Muscle layer of colon (tissue), 2 donors: ENCODE measurements at regions not wholly inside any gene's neighbourhood (a gene's known extent, or its start where the extent isn't known, plus 50 kb on each side); places are given as distances from the start of the nearest gene placed in this dataset.
A peak's percentile ranks its signal among the peaks of the same experiment; 100 is the strongest.
"Not testable (repeated sequence)": the region's sequence is repeated elsewhere in the genome, so short reads cannot be mapped to it uniquely, and the experiment has no call there.

ENCODE experiments used
- H3K27ac ChIP-seq: one replicate; pipeline ENCODE4 v1.7.0; 2013; ENCODE audit warnings: low read depth, mild to moderate bottlenecking, low read length, moderate library complexity
- H3K27me3 ChIP-seq, 2 donors: one replicate each; pipeline ENCODE4 v1.7.0; 2013; ENCODE audit warnings: low read length in 2 of 2, mild to moderate bottlenecking in 2 of 2; ENCODE audit not compliant: insufficient read depth in 2 of 2, control insufficient read depth in 1 of 2
- H3K36me3 ChIP-seq: one replicate; pipeline ENCODE4 v1.7.0; 2013; ENCODE audit warnings: mild to moderate bottlenecking, low read length; ENCODE audit not compliant: insufficient read depth
- H3K4me1 ChIP-seq: one replicate; pipeline ENCODE4 v1.7.0; 2013; ENCODE audit warnings: mild to moderate bottlenecking, low read length; ENCODE audit not compliant: insufficient read depth
- H3K4me3 ChIP-seq, 2 donors: one replicate each; pipeline ENCODE4 v1.7.0; 2013; ENCODE audit warnings: low read length in 2 of 2, low read depth in 1 of 2, mild to moderate bottlenecking in 1 of 2, moderate library complexity in 1 of 2
- H3K9ac ChIP-seq: one replicate; pipeline ENCODE4 v1.7.0; 2013; ENCODE audit warnings: low read length
- H3K9me3 ChIP-seq: one replicate; pipeline ENCODE4 v1.7.0; 2013; ENCODE audit warnings: mild to moderate bottlenecking, low read length
- donor health status: abdominal sarcoma.
- donor health status: Adenocarcinoma of cecum.

- Histone ChIP-seq H3K9me3 (no peaks in the 10 kb centered on the region), H3K4me1 (no peaks in the 10 kb centered on the region), H3K36me3 (no peaks in the 10 kb centered on the region), H3K27ac (no peak overlapping the region), H3K4me3 (peak overlapping the region in 1 of 2 donors; percentile 41), H3K27me3 (no peaks in the 10 kb centered on the region), H3K9ac (no peak overlapping the region)
Observed at GRCh38 chr20:30284281-30284905, 973.1 kb upstream of the DEFB115 start.

GRCh38 chr20:30285677-30286076, 971.8 kb upstream of the DEFB115 start:
- H3K9ac ChIP-seq, result no peak overlapping the region
- H3K4me3 ChIP-seq, result no peak overlapping the region

GRCh38 chr20:30286157-30286556, 971.3 kb upstream of the DEFB115 start:
- Histone ChIP-seq H3K9me3 (no peaks in the 10 kb centered on the region), H3K27me3 (no peaks in the 10 kb centered on the region), H3K36me3 (no peaks in the 10 kb centered on the region), H3K4me1 (no peaks in the 10 kb centered on the region), H3K9ac (no peak overlapping the region), H3K4me3 (no peak overlapping the region), H3K27ac (no peak overlapping the region)

More at GRCh38 chr20:30285677-30286076, 971.8 kb upstream of the DEFB115 start:
- Histone ChIP-seq H3K9me3 (no peaks in the 10 kb centered on the region), H3K27ac (no peak overlapping the region), H3K36me3 (no peaks in the 10 kb centered on the region), H3K27me3 (no peaks in the 10 kb centered on the region), H3K4me1 (no peaks in the 10 kb centered on the region)

DNA sequence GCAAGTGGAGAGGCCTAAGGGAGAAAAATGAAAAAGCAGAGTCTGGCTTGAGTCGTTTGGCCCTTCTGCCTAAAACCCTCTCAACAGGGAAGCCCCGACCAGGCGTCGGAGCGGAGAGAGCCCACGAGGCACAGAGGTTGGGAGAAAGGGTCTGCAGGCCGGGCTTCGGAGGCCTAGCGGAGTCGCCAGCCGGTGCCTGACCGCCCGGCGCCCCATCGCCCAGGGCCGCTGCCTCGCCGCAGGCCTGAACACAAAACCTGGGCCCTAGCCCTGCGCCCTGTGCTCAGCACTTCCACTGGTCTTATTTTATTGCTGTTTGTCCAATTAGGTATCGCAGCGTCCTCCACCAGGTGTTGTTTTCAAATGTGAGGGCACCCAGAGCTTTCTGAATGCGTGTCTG, 970.0 kb upstream of the DEFB115 start:
- not testable (repeated sequence) for H3K36me3 ChIP-seq, H3K9me3 ChIP-seq, H3K9ac ChIP-seq, H3K27ac ChIP-seq, H3K4me1 ChIP-seq, H3K4me3 ChIP-seq, H3K27me3 ChIP-seq

GRCh38 chr20:30288346-30288745, 969.1 kb upstream of the DEFB115 start:
- no peaks in the 10 kb centered on the region for H3K4me1 ChIP-seq
- H3K27ac ChIP-seq, result no peak overlapping the region
- H3K36me3 ChIP-seq, result no peaks in the 10 kb centered on the region
- no peak overlapping the region for H3K4me3 ChIP-seq
- no peak overlapping the region for H3K9ac ChIP-seq
- H3K27me3 ChIP-seq, result no peaks in the 10 kb centered on the region
- H3K9me3 ChIP-seq, result no peaks in the 10 kb centered on the region

- H3K4me3 ChIP-seq, H3K9me3 ChIP-seq, H3K27me3 ChIP-seq, H3K36me3 ChIP-seq, H3K4me1 ChIP-seq, H3K27ac ChIP-seq, H3K9ac ChIP-seq: not testable (repeated sequence)
Observed at GRCh38 chr20:30289049-30289448, 968.4 kb upstream of the DEFB115 start.

- not testable (repeated sequence) for H3K4me3 ChIP-seq, H3K36me3 ChIP-seq, H3K27me3 ChIP-seq, H3K9ac ChIP-seq, H3K9me3 ChIP-seq, H3K4me1 ChIP-seq, H3K27ac ChIP-seq
Observed at GRCh38 chr20:30289711-30290141, 967.7 kb upstream of the DEFB115 start.

GRCh38 chr20:30290361-30291063, 967.0 kb upstream of the DEFB115 start:
- not testable (repeated sequence) for H3K4me3 ChIP-seq, H3K36me3 ChIP-seq, H3K9ac ChIP-seq, H3K27me3 ChIP-seq, H3K4me1 ChIP-seq, H3K9me3 ChIP-seq, H3K27ac ChIP-seq

DNA sequence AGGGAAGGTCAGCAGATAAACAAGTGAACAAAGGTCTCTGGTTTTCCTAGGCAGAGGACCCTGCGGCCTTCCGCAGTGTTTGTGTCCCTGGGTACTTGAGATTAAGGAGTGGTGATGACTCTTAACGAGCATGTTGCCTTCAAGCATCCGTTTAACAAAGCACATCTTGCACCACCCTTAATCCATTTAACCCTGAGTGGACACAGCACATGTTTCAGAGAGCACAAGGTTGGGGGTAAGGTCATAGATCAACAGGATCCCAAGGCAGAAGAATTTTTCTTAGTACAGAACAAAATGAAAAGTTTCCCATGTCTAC, 966.4 kb upstream of the DEFB115 start:
- H3K9ac ChIP-seq, H3K4me3 ChIP-seq, H3K4me1 ChIP-seq, H3K9me3 ChIP-seq, H3K27ac ChIP-seq, H3K27me3 ChIP-seq, H3K36me3 ChIP-seq: not testable (repeated sequence)

GRCh38 chr20:30291686-30292085, 965.8 kb upstream of the DEFB115 start:
- H3K4me1 ChIP-seq, H3K36me3 ChIP-seq, H3K27ac ChIP-seq, H3K4me3 ChIP-seq, H3K9ac ChIP-seq, H3K27me3 ChIP-seq, H3K9me3 ChIP-seq: not testable (repeated sequence)

DNA sequence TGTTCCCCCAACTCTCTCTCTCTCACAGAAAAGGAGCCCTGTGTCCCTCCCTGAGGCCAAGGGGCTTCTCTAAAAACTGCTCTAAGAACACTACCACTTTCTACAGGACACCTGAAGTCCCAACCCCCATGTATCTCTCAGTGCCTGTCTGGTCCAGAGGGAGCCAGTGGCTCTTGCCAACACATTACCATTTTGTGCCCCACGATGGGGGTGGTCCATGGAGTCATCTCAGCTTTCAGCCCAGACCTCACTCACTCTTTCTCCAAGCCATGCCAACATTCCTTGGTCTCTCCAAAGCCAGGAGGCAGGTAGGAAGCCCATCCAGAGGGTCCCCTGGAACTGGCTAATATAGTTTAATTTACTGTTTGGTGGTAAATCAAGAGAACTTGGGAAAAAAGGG, 962.1 kb upstream of the DEFB115 start:
- H3K9ac ChIP-seq, H3K9me3 ChIP-seq, H3K27ac ChIP-seq, H3K36me3 ChIP-seq, H3K27me3 ChIP-seq, H3K4me1 ChIP-seq, H3K4me3 ChIP-seq: not testable (repeated sequence)

- H3K27me3 ChIP-seq, H3K4me3 ChIP-seq, H3K9me3 ChIP-seq, H3K36me3 ChIP-seq, H3K4me1 ChIP-seq, H3K9ac ChIP-seq, H3K27ac ChIP-seq: not testable (repeated sequence)
Observed at GRCh38 chr20:30295967-30296366, 961.5 kb upstream of the DEFB115 start.
